ENCODE measurements at regions not wholly inside any gene's neighbourhood (a gene's known extent, or its start where the extent isn't known, plus 50 kb on each side); places are given as distances from the start of the nearest gene placed in this dataset.
"Not testable (repeated sequence)": the region's sequence is repeated elsewhere in the genome, so short reads cannot be mapped to it uniquely, and the experiment has no call there.

DNA sequence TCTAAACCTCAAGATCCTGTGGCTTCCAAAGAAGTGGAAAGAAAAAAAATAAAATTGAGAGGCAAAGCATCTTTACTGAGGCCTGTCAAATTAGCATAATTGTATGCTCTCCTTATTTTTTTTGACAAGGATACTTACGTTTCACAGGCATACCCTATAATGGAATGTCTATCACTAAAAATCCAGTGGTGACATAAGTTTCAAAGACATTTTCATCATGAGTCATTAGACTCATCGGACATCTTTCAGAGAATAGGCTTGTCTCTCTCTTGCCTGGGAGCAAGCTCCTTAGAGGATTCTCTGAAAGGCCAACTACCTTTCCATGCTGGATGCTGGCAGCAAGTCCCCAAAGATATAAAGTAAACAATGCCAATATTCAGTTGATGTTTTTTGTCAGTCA, 380.7 kb upstream of the STEAP1 start:
- no peak for DNase-seq

DNA sequence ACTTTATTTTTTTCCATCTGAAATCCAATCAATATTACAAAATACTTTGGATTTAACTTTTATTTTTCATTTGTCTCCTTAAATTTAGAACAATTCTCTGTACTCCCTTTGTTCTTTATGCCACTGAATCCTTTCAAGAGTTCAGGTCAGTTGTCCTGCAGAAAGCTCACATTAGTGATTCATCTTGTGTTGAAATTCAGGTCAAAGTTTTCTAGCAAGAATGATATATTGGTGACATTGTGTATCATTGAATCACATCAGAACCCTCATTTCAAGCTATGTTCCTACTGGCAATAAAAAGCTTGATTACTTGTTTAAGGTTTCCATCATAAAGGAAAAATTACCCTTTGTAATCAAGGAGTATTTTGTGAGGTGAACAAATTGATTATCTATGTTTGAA, 378.8 kb upstream of the STEAP1 start:
- no peak for DNase-seq

DNA sequence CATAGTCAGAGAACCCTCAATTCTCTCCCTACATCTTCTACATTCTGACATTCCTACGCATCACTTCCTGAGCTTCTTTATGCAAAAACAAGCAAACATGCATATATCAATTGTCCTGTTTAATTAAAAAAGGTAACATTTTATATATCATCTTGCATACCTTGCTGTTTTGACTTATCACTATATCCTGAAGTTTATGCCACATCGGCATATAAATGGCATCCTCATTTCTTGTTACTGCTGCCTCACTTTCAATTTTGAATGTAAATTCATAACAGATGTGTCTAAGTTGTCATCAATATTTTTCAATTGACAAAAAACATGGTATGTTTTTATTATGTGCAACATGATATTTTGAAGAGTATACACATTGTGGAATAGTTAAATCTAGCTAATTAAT, 377.3 kb upstream of the STEAP1 start:
- DNase-seq: no peak

- DNase-seq: no peak
Measured at GRCh38 chr7:89777499-89777898, 376.8 kb upstream of the STEAP1 start.

GRCh38 chr7:89780291-89780690, 374.0 kb upstream of the STEAP1 start:
- no peak for DNase-seq

GRCh38 chr7:89796481-89796880, 357.8 kb upstream of the STEAP1 start:
- no peak for DNase-seq

DNA sequence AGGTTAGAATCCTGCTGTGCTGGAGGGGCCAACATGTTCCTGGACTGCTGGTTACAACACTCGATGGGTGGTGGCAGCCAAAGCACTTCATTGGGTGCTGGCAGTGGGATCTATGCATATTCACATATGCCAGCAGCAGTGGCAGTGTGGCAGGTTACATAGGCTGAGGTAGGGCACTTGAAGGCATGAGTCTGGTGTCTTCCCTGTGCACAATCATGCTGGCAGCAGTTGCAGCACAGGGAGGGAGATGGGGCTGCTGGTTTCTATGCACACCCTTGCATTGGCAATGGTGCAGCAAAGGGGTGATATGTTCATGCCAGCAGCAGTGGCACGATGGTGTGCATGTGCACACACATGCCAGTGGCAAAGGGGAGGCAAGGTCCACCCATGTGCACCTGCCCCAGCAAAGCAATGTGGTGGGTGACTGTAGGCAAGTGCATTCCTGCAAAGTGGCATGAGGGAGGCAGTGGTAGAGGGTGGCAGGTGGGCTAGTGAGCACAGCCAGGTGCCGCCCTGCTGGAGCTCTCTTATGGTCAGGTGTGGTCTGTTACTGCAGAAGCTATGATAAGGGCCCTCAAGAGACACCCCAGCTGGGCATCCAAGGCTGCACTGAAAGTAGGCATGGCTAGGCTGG, 356.2 kb upstream of the STEAP1 start:
- DNase-seq: no peak

- no peak for DNase-seq
Measured at GRCh38 chr7:89798599-89798996, 355.7 kb upstream of the STEAP1 start.

GRCh38 chr7:89800761-89801160, 353.5 kb upstream of the STEAP1 start:
- no peak for DNase-seq

GRCh38 chr7:89809291-89809690, 345.0 kb upstream of the STEAP1 start:
- DNase-seq: no peak

GRCh38 chr7:89813081-89813480, 341.2 kb upstream of the STEAP1 start:
- no peak for DNase-seq

GRCh38 chr7:89826121-89826520, 328.1 kb upstream of the STEAP1 start:
- no peak for DNase-seq

DNA sequence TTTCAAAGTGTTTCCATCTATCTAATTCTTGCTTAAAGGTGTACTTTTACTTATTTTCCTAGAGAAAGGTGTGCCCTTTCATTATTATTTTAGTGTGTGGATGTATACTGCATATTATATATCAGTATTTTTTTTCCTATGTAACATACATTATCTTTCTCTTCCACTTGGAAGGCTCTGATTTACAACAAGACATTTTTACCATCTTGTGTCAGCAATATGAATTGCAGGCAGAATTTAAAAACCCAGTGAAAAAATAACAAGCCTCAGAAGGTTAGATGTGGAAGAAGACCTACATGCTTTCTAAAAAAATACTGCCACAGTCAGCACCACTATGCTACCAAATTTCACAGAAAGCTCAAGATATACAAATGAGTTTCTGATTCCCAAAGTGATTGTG, 327.7 kb upstream of the STEAP1 start:
- no peak for DNase-seq

GRCh38 chr7:89837515-89837914, 316.8 kb upstream of the STEAP1 start:
- DNase-seq: no peak

DNA sequence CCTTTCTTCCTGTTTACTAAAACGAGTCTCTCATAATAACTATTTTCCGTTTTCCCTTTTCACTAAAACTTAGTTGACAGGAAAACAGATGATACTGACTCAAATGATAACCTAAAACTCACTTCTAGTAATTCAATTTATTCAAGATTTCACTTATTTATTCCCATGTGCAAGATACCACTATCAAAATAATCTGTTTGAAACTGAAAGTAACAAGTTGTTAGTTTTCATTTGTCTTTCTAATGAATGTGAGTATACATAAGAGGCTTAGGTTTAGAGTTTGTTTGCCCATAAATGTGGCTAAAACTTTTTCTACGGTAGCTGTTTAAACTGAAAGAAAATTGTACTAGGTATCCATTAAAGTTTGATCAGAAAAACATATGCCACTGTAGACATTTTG, 314.9 kb upstream of the STEAP1 start:
- DNase-seq: no peak

GRCh38 chr7:89845952-89846351, 308.3 kb upstream of the STEAP1 start:
- DNase-seq: no peak

GRCh38 chr7:89849052-89849451, 305.2 kb upstream of the STEAP1 start:
- DNase-seq: no peak

- not testable (repeated sequence) for DNase-seq
Measured at GRCh38 chr7:89857053-89857452, 297.2 kb upstream of the STEAP1 start.

GRCh38 chr7:89857767-89858166, 296.5 kb upstream of the STEAP1 start:
- DNase-seq: no peak

DNA sequence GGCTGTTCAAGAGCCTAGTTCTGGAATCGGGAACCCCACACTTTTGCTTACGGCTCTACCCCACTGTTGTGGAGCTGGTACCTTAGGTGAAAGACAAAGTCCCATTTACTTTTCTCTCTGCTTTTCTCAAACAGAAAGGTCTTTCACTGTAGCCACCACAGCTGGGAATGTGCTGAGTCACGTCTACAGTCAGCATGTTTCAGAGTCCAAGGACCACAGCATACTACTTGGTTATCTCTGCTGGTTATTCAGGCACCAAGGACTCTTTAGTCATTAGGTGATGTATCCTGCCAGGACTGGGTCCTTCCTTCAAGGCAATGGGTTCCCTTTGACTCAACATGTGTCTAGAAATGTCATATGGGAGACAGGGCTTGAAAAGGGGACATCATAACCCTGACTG, 266.8 kb upstream of the STEAP1 start:
- no peak for DNase-seq

DNA sequence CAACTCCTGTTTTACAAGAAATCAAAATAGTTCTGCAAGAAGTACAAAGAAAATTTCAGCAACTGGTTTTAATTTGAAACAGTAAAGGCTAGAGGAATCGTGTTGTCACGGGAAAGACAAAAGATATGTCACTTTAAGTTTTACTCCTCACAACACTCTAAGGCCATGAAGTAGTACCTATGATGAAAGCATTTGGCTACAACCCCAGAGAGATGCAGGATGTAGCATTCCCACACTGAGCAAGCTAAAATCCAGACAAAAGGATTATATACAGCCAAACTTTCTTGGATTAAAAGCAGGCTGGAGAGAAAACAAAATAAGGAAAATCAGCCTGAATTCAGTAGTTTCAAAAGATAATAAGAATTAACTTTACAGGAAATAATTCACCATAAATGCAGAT, 245.5 kb upstream of the STEAP1 start:
- DNase-seq: no peak

GRCh38 chr7:89914711-89915110, 239.6 kb upstream of the STEAP1 start:
- no peak for DNase-seq

- DNase-seq: no peak
Measured at GRCh38 chr7:89926194-89926593, 228.1 kb upstream of the STEAP1 start.

GRCh38 chr7:89926701-89927100, 227.6 kb upstream of the STEAP1 start:
- no peak for DNase-seq

DNA sequence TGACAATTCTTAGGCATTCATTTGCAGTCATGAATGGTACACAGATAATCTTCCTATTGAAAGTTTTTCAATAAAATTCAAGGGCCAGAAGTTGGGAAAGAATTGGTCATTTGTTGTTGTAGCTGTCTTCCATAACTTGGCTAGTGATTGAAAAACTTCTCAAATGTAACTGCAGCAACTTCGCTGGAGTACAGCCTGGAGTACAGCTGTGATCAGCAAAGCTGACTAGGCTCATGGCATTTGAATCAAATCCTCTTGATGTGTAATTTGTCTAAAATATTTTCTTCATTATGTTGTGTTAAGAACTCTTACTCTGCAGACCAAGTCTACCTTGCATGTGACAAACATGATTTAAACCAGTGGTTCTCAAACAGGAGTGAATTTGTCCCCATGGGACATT, 226.5 kb upstream of the STEAP1 start:
- DNase-seq: no peak

DNA sequence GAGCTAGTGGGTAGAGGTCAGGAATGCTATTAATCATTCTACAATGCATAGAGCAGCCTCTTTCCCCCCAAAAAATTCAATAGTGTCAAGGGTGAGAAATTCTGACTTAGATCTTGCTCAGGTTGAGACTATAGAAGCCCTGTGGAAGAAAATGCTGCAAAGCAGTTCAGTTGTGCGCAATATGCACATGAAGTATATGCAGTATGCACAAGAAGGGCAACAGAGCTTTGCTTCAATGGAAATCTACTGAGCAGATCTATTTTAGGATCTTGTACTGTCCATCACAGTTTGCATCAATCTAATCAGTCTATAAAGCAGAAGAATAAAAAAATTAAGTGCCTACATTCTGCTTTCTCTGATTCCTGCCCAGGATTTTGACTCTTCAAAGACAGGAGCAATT, 225.8 kb upstream of the STEAP1 start:
- DNase-seq: no peak

All from NCI-H1417 treated with DMSO at 0.1 percent for 48 hours (cell line).